ENCODE measurements at regions not wholly inside any gene's neighbourhood (a gene's known extent, or its start where the extent isn't known, plus 50 kb on each side); places are given as distances from the start of the nearest gene placed in this dataset.

- TF ChIP-seq JUN (IDR thresholded peaks at IDR 0.05) (no peak), MYC (IDR thresholded peaks at IDR 0.05; ENCODE audit: borderline replicate concordance, low read length) (no peak)
Measured at GRCh38 chr5:33162057-33162456, 278.7 kb upstream of the TARS1 start (continued).

GRCh38 chr5:33166522-33166921, 274.2 kb upstream of the TARS1 start:
- CTCF ChIA-PET: interaction anchor here (1.0 to 2.8 kb wide), 2 partner anchors 13 to 14 kb away, joined by 3 to 10 read pairs; no protein-coding TSS in a partner anchor
- Histone ChIP-seq H3K27ac (no peak overlapping the region), H3K4me1 (no peaks in the 10 kb centered on the region), H3K4me3 (no peak overlapping the region), H3K9me3 (peaks cover 23% of the 10 kb centered on the region), H3K4me2 (no peak overlapping the region)
- TF ChIP-seq E2F6 (IDR thresholded peaks at IDR 0.05; ENCODE audit: borderline replicate concordance, low read depth): no peak
- no peak for TF ChIP-seq ESRRA (IDR thresholded peaks at IDR 0.05; ENCODE audit: borderline replicate concordance, low read length)
- no peak for TF ChIP-seq POLR2A (IDR thresholded peaks at IDR 0.05; ENCODE audit: low read length)
- no peak for TF ChIP-seq BHLHE40 (IDR thresholded peaks at IDR 0.05; ENCODE audit: low read depth, low read length)
- TF ChIP-seq, protein P1, sequence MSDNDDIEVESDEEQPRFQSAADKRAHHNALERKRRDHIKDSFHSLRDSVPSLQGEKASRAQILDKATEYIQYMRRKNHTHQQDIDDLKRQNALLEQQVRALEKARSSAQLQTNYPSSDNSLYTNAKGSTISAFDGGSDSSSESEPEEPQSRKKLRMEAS (IDR thresholded peaks at IDR 0.05): no peak
- no peak for TF ChIP-seq EHMT2 (IDR thresholded peaks at IDR 0.05; ENCODE audit: low read depth)
- TF ChIP-seq HOXA7 (CRISPR knock-in tag; IDR thresholded peaks at IDR 0.05): no peak
- POLR2A ChIA-PET: no interaction called here
- DNase-seq (ENCODE audit: low read depth in 1 of 2, low spot score in 1 of 2) (no peak), ATAC-seq (no peak), FAIRE-seq (no peak)
- whole genome bisulfite sequencing (ENCODE audit: missing lambda C conversion rate): 71% methylated on average over 4 of the region's 4 CpGs

- peaks cover 23% of the 10 kb centered on the region for H3K9me3 ChIP-seq
- ATAC-seq (no peak), FAIRE-seq (no peak), DNase-seq (ENCODE audit: low read depth in 1 of 2, low spot score in 1 of 2) (no peak)
- ChIA-PET CTCF (interaction anchor here (1.0 to 2.8 kb wide), 2 partner anchors 13 to 14 kb away, joined by 3 to 10 read pairs; no protein-coding TSS in a partner anchor), POLR2A (no interaction called here)
- WGBS (ENCODE audit: missing lambda C conversion rate): 14% methylated on average over 1 of the region's 2 CpGs
- H3K4me1 ChIP-seq: no peaks in the 10 kb centered on the region
- no peak overlapping the region for H3K4me2 ChIP-seq
- TF ChIP-seq ELK1 (IDR thresholded peaks at IDR 0.05; ENCODE audit: low read depth, low read length): no peak
- no peak for TF ChIP-seq MAZ (IDR thresholded peaks at IDR 0.05; ENCODE audit: borderline replicate concordance, low read depth, low read length)
- no peak for TF ChIP-seq HEYL (CRISPR knock-in tag; IDR thresholded peaks at IDR 0.05)
- no peak for TF ChIP-seq ZNF302 (CRISPR knock-in tag; IDR thresholded peaks at IDR 0.05)
- TF ChIP-seq EHF (CRISPR knock-in tag; IDR thresholded peaks at IDR 0.05): no peak
- no peak overlapping the region for H3K4me3 ChIP-seq
- H3K27ac ChIP-seq: no peak overlapping the region
Measured at GRCh38 chr5:33166948-33167347, 273.8 kb upstream of the TARS1 start.

GRCh38 chr5:33167541-33167940, 273.2 kb upstream of the TARS1 start:
- Histone ChIP-seq H3K4me1 (no peaks in the 10 kb centered on the region), H3K27ac (no peak overlapping the region), H3K9me3 (peaks cover 23% of the 10 kb centered on the region), H3K4me3 (no peak overlapping the region), H3K4me2 (no peak overlapping the region)
- FAIRE-seq (no peak), ATAC-seq (no peak), DNase-seq (ENCODE audit: low read depth in 1 of 2, low spot score in 1 of 2) (no peak)
- ChIA-PET POLR2A (no interaction called here), CTCF (interaction anchor here (2.8 kb wide), 1 partner anchor 14 kb away, joined by 10 read pairs; no protein-coding TSS in a partner anchor)
- TF ChIP-seq TP53 (CRISPR knock-in tag; IDR thresholded peaks at IDR 0.05) (no peak), EHMT2 (IDR thresholded peaks at IDR 0.05; ENCODE audit: low read depth) (no peak), BCL3 (IDR thresholded peaks at IDR 0.05) (no peak), JUN (IDR thresholded peaks at IDR 0.05) (no peak), EHF (CRISPR knock-in tag; IDR thresholded peaks at IDR 0.05) (no peak), ZSCAN20 (CRISPR knock-in tag; IDR thresholded peaks at IDR 0.05) (no peak), CBX2 (IDR thresholded peaks at IDR 0.05; ENCODE audit: borderline replicate concordance, low read depth) (no peak), TFCP2L1 (CRISPR knock-in tag; IDR thresholded peaks at IDR 0.05) (no peak), HOXA7 (CRISPR knock-in tag; IDR thresholded peaks at IDR 0.05) (no peak), ESRRA (IDR thresholded peaks at IDR 0.05; ENCODE audit: borderline replicate concordance, low read length) (no peak), HDAC2 (IDR thresholded peaks at IDR 0.05) (no peak), NPAS2 (CRISPR knock-in tag; IDR thresholded peaks at IDR 0.05; ENCODE audit: borderline replicate concordance) (no peak), HOXB5 (CRISPR knock-in tag; IDR thresholded peaks at IDR 0.05) (no peak), NR3C1 (IDR thresholded peaks at IDR 0.05) (no peak), MAZ (IDR thresholded peaks at IDR 0.05; ENCODE audit: borderline replicate concordance, low read depth, low read length) (no peak), E2F6 (IDR thresholded peaks at IDR 0.05; ENCODE audit: borderline replicate concordance, low read depth) (no peak), SMC3 (IDR thresholded peaks at IDR 0.05) (no peak), ZFP36 (IDR thresholded peaks at IDR 0.05; ENCODE audit: borderline replicate concordance, partially characterized antibody) (no peak)
- TF ChIP-seq, protein P2, sequence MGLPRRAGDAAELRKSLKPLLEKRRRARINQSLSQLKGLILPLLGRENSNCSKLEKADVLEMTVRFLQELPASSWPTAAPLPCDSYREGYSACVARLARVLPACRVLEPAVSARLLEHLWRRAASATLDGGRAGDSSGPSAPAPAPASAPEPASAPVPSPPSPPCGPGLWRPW (IDR thresholded peaks at IDR 0.05): no peak
- TF ChIP-seq, protein P3, sequence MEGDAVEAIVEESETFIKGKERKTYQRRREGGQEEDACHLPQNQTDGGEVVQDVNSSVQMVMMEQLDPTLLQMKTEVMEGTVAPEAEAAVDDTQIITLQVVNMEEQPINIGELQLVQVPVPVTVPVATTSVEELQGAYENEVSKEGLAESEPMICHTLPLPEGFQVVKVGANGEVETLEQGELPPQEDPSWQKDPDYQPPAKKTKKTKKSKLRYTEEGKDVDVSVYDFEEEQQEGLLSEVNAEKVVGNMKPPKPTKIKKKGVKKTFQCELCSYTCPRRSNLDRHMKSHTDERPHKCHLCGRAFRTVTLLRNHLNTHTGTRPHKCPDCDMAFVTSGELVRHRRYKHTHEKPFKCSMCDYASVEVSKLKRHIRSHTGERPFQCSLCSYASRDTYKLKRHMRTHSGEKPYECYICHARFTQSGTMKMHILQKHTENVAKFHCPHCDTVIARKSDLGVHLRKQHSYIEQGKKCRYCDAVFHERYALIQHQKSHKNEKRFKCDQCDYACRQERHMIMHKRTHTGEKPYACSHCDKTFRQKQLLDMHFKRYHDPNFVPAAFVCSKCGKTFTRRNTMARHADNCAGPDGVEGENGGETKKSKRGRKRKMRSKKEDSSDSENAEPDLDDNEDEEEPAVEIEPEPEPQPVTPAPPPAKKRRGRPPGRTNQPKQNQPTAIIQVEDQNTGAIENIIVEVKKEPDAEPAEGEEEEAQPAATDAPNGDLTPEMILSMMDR (IDR thresholded peaks at IDR 0.05): no peak
- WGBS (ENCODE audit: missing lambda C conversion rate): 80% methylated on average over 1 of the region's 1 CpG

Measured in A549 (cell line).